ENCODE measurements at regions not wholly inside any gene's neighbourhood (a gene's known extent, or its start where the extent isn't known, plus 50 kb on each side); places are given as distances from the start of the nearest gene placed in this dataset.

DNA sequence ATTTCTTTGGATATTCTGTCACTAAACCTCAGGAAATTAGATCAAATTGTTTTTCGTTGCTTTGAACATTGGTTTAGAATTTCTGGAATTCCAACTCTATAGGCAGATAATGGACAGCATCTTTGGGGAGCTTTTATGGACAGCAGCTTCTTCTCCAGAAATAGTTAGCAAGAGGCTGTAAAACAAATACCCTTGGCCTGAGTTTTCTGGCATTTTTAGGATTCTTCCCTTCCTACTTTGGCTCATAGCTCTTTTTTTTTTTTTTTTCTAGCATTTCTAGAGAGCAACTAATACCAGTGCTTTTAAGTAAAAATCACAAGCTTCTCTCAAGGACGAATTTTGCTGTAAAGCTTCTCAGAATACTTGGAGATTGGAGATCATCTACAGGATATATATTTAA lies 169.8 kb upstream of the SPRY2 start:
- H3K9ac ChIP-seq: no peak overlapping the region
- no peak overlapping the region for H2AFZ ChIP-seq
- TF ChIP-seq, protein P1, sequence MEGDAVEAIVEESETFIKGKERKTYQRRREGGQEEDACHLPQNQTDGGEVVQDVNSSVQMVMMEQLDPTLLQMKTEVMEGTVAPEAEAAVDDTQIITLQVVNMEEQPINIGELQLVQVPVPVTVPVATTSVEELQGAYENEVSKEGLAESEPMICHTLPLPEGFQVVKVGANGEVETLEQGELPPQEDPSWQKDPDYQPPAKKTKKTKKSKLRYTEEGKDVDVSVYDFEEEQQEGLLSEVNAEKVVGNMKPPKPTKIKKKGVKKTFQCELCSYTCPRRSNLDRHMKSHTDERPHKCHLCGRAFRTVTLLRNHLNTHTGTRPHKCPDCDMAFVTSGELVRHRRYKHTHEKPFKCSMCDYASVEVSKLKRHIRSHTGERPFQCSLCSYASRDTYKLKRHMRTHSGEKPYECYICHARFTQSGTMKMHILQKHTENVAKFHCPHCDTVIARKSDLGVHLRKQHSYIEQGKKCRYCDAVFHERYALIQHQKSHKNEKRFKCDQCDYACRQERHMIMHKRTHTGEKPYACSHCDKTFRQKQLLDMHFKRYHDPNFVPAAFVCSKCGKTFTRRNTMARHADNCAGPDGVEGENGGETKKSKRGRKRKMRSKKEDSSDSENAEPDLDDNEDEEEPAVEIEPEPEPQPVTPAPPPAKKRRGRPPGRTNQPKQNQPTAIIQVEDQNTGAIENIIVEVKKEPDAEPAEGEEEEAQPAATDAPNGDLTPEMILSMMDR (IDR thresholded peaks at IDR 0.05): no peak
- H3K36me3 ChIP-seq (ENCODE audit: control insufficient read depth, insufficient read depth, low read length): no peaks in the 10 kb centered on the region
- H3K4me3 ChIP-seq (ENCODE audit: low read depth, low read length): no peak overlapping the region
- H3K9me3 ChIP-seq (ENCODE audit: control insufficient read depth, low read length): no peaks in the 10 kb centered on the region
- H3K79me2 ChIP-seq: no peaks in the 10 kb centered on the region
- no peak overlapping the region for H3K4me2 ChIP-seq (ENCODE audit: low read length)
- no peaks in the 10 kb centered on the region for H3K4me1 ChIP-seq
- H3K27me3 ChIP-seq (ENCODE audit: control insufficient read depth, insufficient read depth, low read length): no peaks in the 10 kb centered on the region
- H3K27ac ChIP-seq: no peak overlapping the region

DNA sequence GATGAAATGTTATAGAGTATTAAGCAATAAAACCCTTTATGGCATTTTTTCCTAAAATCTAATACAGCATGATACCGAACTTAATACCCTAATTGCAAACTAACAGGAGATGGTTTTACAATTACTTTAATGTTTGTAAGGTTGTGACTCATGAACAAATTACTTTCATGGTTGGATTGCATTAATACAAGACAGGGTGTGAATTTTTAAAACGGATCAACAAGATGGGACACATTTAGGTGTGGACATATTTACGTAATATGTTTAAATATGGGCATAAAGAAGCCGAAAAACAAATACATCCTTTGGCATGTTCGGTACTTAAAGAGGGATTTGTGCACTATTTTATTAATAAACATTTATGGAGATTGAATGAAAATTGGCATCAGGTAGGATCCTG lies 168.3 kb upstream of the SPRY2 start:
- H3K4me3 ChIP-seq (ENCODE audit: low read depth, low read length): no peak overlapping the region
- no peaks in the 10 kb centered on the region for H3K4me1 ChIP-seq
- H2AFZ ChIP-seq: no peak overlapping the region
- no peak overlapping the region for H3K27ac ChIP-seq
- no peaks in the 10 kb centered on the region for H3K27me3 ChIP-seq (ENCODE audit: control insufficient read depth, insufficient read depth, low read length)
- H3K79me2 ChIP-seq: no peaks in the 10 kb centered on the region
- H3K36me3 ChIP-seq (ENCODE audit: control insufficient read depth, insufficient read depth, low read length): no peaks in the 10 kb centered on the region
- no peaks in the 10 kb centered on the region for H3K9me3 ChIP-seq (ENCODE audit: control insufficient read depth, low read length)
- TF ChIP-seq, protein P1 (IDR thresholded peaks at IDR 0.05): no peak
- H3K4me2 ChIP-seq (ENCODE audit: low read length): no peak overlapping the region
- no peak overlapping the region for H3K9ac ChIP-seq

DNA sequence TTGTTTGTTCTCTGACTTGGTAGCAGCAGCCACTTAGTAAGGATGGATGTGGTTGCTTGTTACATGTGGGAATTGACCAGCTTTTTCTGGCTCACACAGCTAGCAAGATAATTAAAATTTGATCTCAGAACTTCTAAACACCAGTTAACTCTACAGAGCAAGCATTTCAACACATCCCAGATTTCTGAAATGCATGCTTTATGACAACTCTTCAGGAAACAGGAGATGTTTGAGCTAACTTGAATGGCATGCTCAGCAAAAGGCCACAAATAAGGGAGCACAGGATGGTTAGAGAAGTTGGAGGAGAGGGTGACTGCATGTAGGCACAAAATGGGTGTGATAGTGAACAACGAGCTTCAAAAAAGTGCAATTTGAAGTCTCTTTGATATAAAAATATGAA lies 167.1 kb upstream of the SPRY2 start:
- Histone ChIP-seq H3K4me1 (no peaks in the 10 kb centered on the region), H3K36me3 (ENCODE audit: control insufficient read depth, insufficient read depth, low read length) (no peaks in the 10 kb centered on the region), H3K27ac (no peak overlapping the region), H3K9me3 (ENCODE audit: control insufficient read depth, low read length) (no peaks in the 10 kb centered on the region), H3K4me2 (ENCODE audit: low read length) (no peak overlapping the region), H3K9ac (no peak overlapping the region), H3K27me3 (ENCODE audit: control insufficient read depth, insufficient read depth, low read length) (no peaks in the 10 kb centered on the region), H3K79me2 (no peaks in the 10 kb centered on the region), H2AFZ (no peak overlapping the region), H3K4me3 (ENCODE audit: low read depth, low read length) (no peak overlapping the region)
- TF ChIP-seq, protein P1 (IDR thresholded peaks at IDR 0.05): no peak

DNA sequence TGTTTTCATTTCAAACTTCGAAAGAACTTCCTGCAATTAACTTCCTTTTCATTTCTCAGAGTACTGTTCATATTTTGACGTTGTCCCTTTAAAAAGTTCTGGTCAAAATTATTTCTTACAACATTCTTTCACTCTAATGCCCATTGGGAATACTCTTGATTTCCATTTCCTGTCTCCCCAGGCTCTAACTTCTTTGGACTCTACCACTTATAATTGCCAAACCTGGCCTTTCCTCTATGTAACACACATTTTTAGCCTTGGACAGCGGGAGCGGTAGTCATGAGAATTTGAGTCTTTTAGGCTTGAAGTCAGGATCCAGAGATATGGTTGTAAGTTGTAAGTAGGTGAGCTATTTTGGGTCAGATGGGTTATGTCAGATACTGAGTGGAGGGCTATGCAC lies 163.5 kb upstream of the SPRY2 start:
- TF ChIP-seq, protein P1 (IDR thresholded peaks at IDR 0.05): no peak
- H3K27ac ChIP-seq: no peak overlapping the region

DNA sequence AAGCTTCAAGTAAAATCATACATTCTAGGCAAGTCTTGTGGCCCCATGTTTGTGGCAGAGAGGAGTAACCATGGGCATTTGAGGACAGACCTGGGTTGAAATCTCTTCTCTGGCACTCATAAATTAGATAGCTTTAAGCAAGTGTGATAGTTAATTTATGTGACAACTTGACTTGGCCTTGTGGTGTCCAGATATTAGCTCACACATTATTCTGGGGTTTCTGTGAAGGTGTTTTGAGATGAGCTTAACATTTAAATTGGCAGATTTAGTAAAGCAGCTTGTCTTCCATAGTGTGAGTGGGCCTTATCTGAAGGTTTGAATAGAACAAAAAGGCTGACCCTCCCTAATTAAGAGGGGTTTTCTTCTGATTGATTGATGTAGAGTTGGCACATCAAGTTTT lies 161.4 kb upstream of the SPRY2 start:
- H3K4me1 ChIP-seq: no peaks in the 10 kb centered on the region
- H3K27ac ChIP-seq: no peak overlapping the region
- H3K9ac ChIP-seq: no peak overlapping the region
- H3K27me3 ChIP-seq (ENCODE audit: control insufficient read depth, insufficient read depth, low read length): no peaks in the 10 kb centered on the region
- H3K36me3 ChIP-seq (ENCODE audit: control insufficient read depth, insufficient read depth, low read length): no peaks in the 10 kb centered on the region
- no peak overlapping the region for H3K4me3 ChIP-seq (ENCODE audit: low read depth, low read length)
- no peak overlapping the region for H2AFZ ChIP-seq
- no peaks in the 10 kb centered on the region for H3K9me3 ChIP-seq (ENCODE audit: control insufficient read depth, low read length)
- H3K79me2 ChIP-seq: no peaks in the 10 kb centered on the region
- H3K4me2 ChIP-seq (ENCODE audit: low read length): no peak overlapping the region
- TF ChIP-seq, protein P1 (IDR thresholded peaks at IDR 0.05): no peak

More for the DNA sequence above, 163.5 kb upstream of the SPRY2 start:
- no peak overlapping the region for H3K9ac ChIP-seq
- H3K79me2 ChIP-seq: no peaks in the 10 kb centered on the region
- H2AFZ ChIP-seq: no peak overlapping the region
- no peaks in the 10 kb centered on the region for H3K36me3 ChIP-seq (ENCODE audit: control insufficient read depth, insufficient read depth, low read length)
- no peaks in the 10 kb centered on the region for H3K4me1 ChIP-seq
- H3K9me3 ChIP-seq (ENCODE audit: control insufficient read depth, low read length): no peaks in the 10 kb centered on the region
- H3K4me3 ChIP-seq (ENCODE audit: low read depth, low read length): no peak overlapping the region
- no peak overlapping the region for H3K4me2 ChIP-seq (ENCODE audit: low read length)
- H3K27me3 ChIP-seq (ENCODE audit: control insufficient read depth, insufficient read depth, low read length): no peaks in the 10 kb centered on the region
